NCI-H2227 treated with DMSO at 0.1 percent for 48 hours (cell line): ENCODE measurements at regions not wholly inside any gene's neighbourhood (a gene's known extent, or its start where the extent isn't known, plus 50 kb on each side); places are given as distances from the start of the nearest gene placed in this dataset.
"Not testable (repeated sequence)": the region's sequence is repeated elsewhere in the genome, so short reads cannot be mapped to it uniquely, and the experiment has no call there.

ENCODE experiments used
- DNase-seq: peaks from one replicate; lab custom pipeline; 2025; lab: John Stamatoyannopoulos, UW

- no peak for DNase-seq
These were observed 607.3 kb downstream of the ANKRD50 start for GRCh38 chr4:124105212-124105611.

- no peak for DNase-seq
These were observed 601.1 kb downstream of the ANKRD50 start for GRCh38 chr4:124111411-124111810.

GRCh38 chr4:124111922-124112321 lies 600.6 kb downstream of the ANKRD50 start:
- DNase-seq = no peak

GRCh38 chr4:124118061-124118460 lies 594.5 kb downstream of the ANKRD50 start:
- DNase-seq = no peak

GRCh38 chr4:124121461-124121971 lies 591.0 kb downstream of the ANKRD50 start:
- DNase-seq = no peak

GRCh38 chr4:124123181-124123580 lies 589.4 kb downstream of the ANKRD50 start:
- no peak for DNase-seq

- no peak for DNase-seq
These were observed 588.8 kb downstream of the ANKRD50 start for GRCh38 chr4:124123721-124124120.

- not testable (repeated sequence) for DNase-seq
These were observed 581.2 kb downstream of the ANKRD50 start for GRCh38 chr4:124131324-124131723.

GRCh38 chr4:124132161-124132560 lies 580.4 kb downstream of the ANKRD50 start:
- no peak for DNase-seq

- DNase-seq = no peak
These were observed 578.8 kb downstream of the ANKRD50 start for GRCh38 chr4:124133753-124134152.

- DNase-seq = no peak
These were observed 577.1 kb downstream of the ANKRD50 start for GRCh38 chr4:124135409-124135813.

- no peak for DNase-seq
These were observed 573.5 kb downstream of the ANKRD50 start for GRCh38 chr4:124139044-124139443.

GRCh38 chr4:124143632-124144031 lies 568.9 kb downstream of the ANKRD50 start:
- DNase-seq = no peak

GRCh38 chr4:124144238-124144654 lies 568.3 kb downstream of the ANKRD50 start:
- DNase-seq = no peak

GRCh38 chr4:124146068-124146467 lies 566.5 kb downstream of the ANKRD50 start:
- DNase-seq = no peak

- no peak for DNase-seq
These were observed 561.5 kb downstream of the ANKRD50 start for GRCh38 chr4:124151031-124151430.

GRCh38 chr4:124152132-124152531 lies 560.4 kb downstream of the ANKRD50 start:
- DNase-seq = no peak

GRCh38 chr4:124155239-124155638 lies 557.3 kb downstream of the ANKRD50 start:
- no peak for DNase-seq

- no peak for DNase-seq
These were observed 555.0 kb downstream of the ANKRD50 start for GRCh38 chr4:124157396-124158083.

- DNase-seq = no peak
These were observed 549.1 kb downstream of the ANKRD50 start for GRCh38 chr4:124163401-124163800.

GRCh38 chr4:124167602-124168001 lies 544.9 kb downstream of the ANKRD50 start:
- no peak for DNase-seq

- not testable (repeated sequence) for DNase-seq
These were observed 543.0 kb downstream of the ANKRD50 start for GRCh38 chr4:124169524-124169923.

GRCh38 chr4:124173912-124174311 lies 538.6 kb downstream of the ANKRD50 start:
- DNase-seq = no peak
